ENCODE measurements at regions not wholly inside any gene's neighbourhood (a gene's known extent, or its start where the extent isn't known, plus 50 kb on each side); places are given as distances from the start of the nearest gene placed in this dataset.

DNA sequence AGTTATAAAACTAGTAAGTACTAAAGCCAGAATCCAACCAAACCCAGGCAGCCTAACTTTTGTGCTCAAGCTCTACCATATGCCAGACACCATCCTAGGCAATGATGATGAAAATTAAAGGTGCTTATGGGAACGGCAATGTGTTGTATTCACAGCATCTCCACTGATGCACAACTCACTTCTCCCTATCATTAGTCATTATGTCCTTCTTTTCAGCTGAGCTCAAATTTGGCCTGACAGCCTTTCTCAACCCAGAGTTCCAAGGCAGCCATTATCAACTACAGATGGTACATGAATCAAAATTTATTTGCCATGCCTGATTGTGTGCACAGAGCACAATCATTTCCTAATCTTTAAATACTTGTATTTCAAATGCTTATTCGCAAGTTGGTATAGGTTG is 121.6 kb upstream of the TNPO1 start:
- no peak overlapping the region for H3K4me3 ChIP-seq (ENCODE audit: low read depth, low read length)
- DNase-seq (ENCODE audit: low read depth): no peak
- no peak for TF ChIP-seq CTCF (IDR thresholded peaks at IDR 0.05; ENCODE audit: insufficient read depth, low read depth, low read length)

DNA sequence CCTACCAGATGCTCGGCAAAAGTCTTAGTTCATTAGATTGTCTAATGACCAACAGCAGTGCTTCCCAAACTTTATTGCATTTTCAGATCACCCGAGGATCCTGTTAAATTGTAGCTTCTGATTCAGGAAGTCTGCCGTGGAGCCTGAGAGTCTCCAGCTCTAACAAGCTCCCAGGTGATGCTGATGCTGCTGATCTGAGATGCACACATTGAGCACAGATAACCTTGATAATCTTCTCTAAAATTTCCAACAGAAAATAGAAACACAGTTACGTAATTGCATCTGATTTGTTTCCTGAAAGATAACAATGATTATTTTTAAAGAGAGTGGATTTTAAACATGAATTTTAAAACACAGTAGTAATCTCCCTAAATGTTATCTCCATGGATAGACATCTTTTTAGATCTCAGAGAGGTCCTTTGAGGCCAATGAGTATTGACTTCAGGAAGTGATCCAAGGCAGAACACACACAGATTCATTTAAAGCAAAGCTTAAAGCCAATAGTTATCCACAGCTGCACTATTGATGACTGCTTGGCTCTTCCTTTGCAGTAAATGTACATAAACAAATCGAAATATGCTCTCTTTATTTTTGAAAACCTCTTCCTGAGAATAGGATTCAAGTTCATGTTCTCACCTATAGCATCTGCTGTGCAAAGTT is 122.8 kb upstream of the TNPO1 start:
- no peak for TF ChIP-seq CTCF (IDR thresholded peaks at IDR 0.05; ENCODE audit: insufficient read depth, low read depth, low read length)
- no peak for DNase-seq (ENCODE audit: low read depth)

GRCh38 chr5:72692651-72693442 is 123.6 kb upstream of the TNPO1 start:
- H3K4me3 ChIP-seq (ENCODE audit: low read depth, low read length): no peak overlapping the region
- peak; percentile 95 for DNase-seq (ENCODE audit: low read depth)
- TF ChIP-seq CTCF (IDR thresholded peaks at IDR 0.05; ENCODE audit: insufficient read depth, low read depth, low read length): no peak

More for the DNA sequence above, 122.8 kb upstream of the TNPO1 start:
- H3K4me3 ChIP-seq (ENCODE audit: low read depth, low read length): no peak overlapping the region

GRCh38 chr5:72692231-72692637 is 124.2 kb upstream of the TNPO1 start:
- peak; percentile 71 for DNase-seq (ENCODE audit: low read depth)
- TF ChIP-seq CTCF (IDR thresholded peaks at IDR 0.05; ENCODE audit: insufficient read depth, low read depth, low read length): no peak
- H3K4me3 ChIP-seq (ENCODE audit: low read depth, low read length): no peak overlapping the region

DNA sequence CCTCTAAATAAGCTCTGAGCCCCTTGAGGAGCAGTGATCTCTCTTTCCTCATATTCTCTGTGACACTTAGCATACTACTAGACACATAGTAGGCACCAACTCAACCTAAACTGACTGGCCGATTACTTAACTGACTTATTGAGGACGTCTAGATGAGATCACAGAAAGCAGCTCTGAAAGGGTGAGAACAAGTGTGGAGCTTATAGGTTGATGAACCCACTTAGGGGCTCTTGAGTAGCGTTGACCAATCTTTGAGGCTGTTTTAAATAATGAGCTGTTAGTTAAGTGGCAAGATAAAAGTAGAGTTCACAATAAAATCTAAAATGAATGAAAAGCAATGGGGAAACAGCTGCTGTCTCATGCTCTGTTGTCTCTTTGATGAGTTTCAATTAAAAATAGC is 124.7 kb upstream of the TNPO1 start:
- no peak for TF ChIP-seq CTCF (IDR thresholded peaks at IDR 0.05; ENCODE audit: insufficient read depth, low read depth, low read length)
- no peak overlapping the region for H3K4me3 ChIP-seq (ENCODE audit: low read depth, low read length)
- DNase-seq (ENCODE audit: low read depth): no peak

GRCh38 chr5:72688916-72689315 is 127.5 kb upstream of the TNPO1 start:
- no peak for DNase-seq (ENCODE audit: low read depth)
- no peak for TF ChIP-seq CTCF (IDR thresholded peaks at IDR 0.05; ENCODE audit: insufficient read depth, low read depth, low read length)
- no peak overlapping the region for H3K4me3 ChIP-seq (ENCODE audit: low read depth, low read length)

All from fibroblast of villous mesenchyme (primary cell).